Stomach (tissue), 8 donors: ENCODE measurements at regions not wholly inside any gene's neighbourhood (a gene's known extent, or its start where the extent isn't known, plus 50 kb on each side); places are given as distances from the start of the nearest gene placed in this dataset.

Experiments used
- DNase-seq, 2 donors: peaks; one replicate each; pipeline versions ENCODE4 v3.0.0 to v3.0.0-alpha.2; 2013 to 2019
- H3K27ac ChIP-seq, 5 donors: fragments of 200-600 bp in 4 of 5; sonication (generic) in 4 of 5; one replicate each; pipeline ENCODE4 v1.5.1; 2013 to 2019; ENCODE audit warnings: mild to moderate bottlenecking in 1 of 5, moderate library complexity in 1 of 5
- H3K27me3 ChIP-seq, 3 donors: fragments of 200-600 bp; sonication (generic); one replicate each; pipeline ENCODE4 v1.5.1; 2017 to 2019; ENCODE audit warnings: mixed run types in 1 of 3
- H3K36me3 ChIP-seq, 4 donors: fragments of 200-600 bp; sonication (generic); 1 replicate in 3 of 4; 2 replicates in 1 of 4; pipeline ENCODE4 v1.5.1; 2016 to 2019
- H3K4me1 ChIP-seq, 4 donors: fragments of 200-600 bp; sonication (generic); one replicate each; pipeline ENCODE4 v1.5.1; 2016 to 2019
- H3K4me3 ChIP-seq, 4 donors: fragments of 200-600 bp; sonication (generic) in 3 of 4; one replicate each; pipeline ENCODE4 v1.5.1; 2016 to 2019; ENCODE audit warnings: mild to moderate bottlenecking in 1 of 4
- H3K9me3 ChIP-seq, 4 donors: fragments of 200-600 bp; sonication (generic); one replicate each; pipeline ENCODE4 v1.5.1; 2016 to 2019
- EP300 ChIP-seq: sonication (generic); formaldehyde crosslinking; IDR thresholded peaks from one replicate; pipeline ENCODE4 v1.6.1; 2017; ENCODE audit warnings: antibody characterized with exemption
- POLR2A ChIP-seq, 4 donors: fragments of 450-650 bp; IDR thresholded peaks; one replicate each; pipeline ENCODE4 v1.6.1; 2016; ENCODE audit warnings: antibody characterized with exemption in 4 of 4, control low read depth in 2 of 4, mild to moderate bottlenecking in 1 of 4, moderate library complexity in 1 of 4
- POLR2AphosphoS5 ChIP-seq, 3 donors: sonication (generic); formaldehyde crosslinking; IDR thresholded peaks; one replicate each; pipeline ENCODE4 v1.6.1; 2016; ENCODE audit warnings: antibody characterized with exemption in 3 of 3
- WGBS, 5 donors: extraction: QIAGEN DNeasy Blood & Tissue Kit in 3 of 5; methylation state at CpG; one replicate each; pipeline versions ENCODE4 v1.1.5 to v1.1.7; 2013 to 2018; 5-methylcytosine and 5-hydroxymethylcytosine counted together
- intact Hi-C: fragments of 100-400 bp; cut with DNase I; formaldehyde crosslinking; loops from one replicate; pipeline ENCODE4 v1.15.1; 2023; ENCODE audit warnings: low total_unique reads
- TF ChIP-seq, protein P1 (sequence below), 7 experiments: fragments of 450-650 bp in 4 of 7; fragments of 200-600 bp in 3 of 7; sonication (generic) in 3 of 7; IDR thresholded peaks; one replicate each; pipeline ENCODE4 v1.5.1; 2016 to 2019; ENCODE audit warnings: antibody characterized with exemption in 7 of 7, control low read depth in 2 of 7, mild to moderate bottlenecking in 1 of 7
- donor health status: healthy with polysubstance abuse.
- donor health status: Bipolar disorder and iron deficiency.
- donor health status: healthy.

DNA sequence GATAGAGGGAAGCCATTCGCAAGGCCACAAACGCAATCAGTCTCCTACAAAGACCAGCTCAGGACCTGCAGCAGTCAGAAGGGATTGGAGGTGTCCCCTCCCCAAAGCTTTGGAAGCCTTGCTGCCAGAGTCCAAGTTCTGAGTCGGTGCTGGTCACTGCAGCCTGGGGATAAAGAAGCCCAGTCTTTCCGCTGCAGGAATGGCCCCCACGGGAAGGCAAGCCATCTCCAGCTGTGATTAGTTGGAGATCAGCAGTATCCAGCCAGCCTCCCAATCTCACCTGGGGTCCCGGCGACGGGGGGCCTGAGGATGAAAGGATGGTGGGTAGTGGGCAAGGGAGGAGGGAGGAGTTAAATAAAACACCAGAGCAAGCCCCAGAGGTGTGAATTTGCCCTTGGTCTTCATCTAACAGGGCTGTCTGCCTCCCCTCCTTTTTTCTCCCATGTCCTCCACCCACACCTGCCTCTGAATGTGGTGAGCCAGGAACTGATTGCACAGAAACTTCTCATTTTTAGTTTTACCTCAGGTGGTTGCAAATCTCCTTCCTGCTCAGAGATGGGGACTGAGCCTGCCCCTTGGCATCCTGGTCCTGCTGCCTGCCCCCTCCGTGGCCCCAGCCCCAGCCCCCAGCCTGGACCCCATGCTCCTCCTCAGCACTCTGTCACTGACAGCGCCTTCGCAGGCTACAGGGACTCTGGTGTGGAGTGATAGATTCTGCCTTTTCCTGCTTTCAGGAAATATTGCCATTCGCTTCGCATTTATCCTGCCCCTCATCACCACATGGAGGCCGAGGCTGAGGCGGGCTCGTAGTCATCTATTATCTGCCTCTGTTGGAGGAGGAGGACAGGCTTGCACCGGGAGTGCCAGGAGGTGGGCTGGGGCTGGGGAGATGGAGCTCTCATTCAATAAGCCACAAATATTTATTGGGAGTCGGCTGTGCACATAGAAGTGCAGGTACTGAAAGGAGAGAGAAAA lies 262.9 kb upstream of the SDK2 start:
- H3K36me3 ChIP-seq, result no peaks in the 10 kb centered on the region
- H3K27me3 ChIP-seq, result peaks cover 0 to 96% (median 17%) of the 10 kb centered on the region in 3 donors
- peaks cover 0 to 8% (median 6%) of the 10 kb centered on the region in 4 donors for H3K4me1 ChIP-seq
- H3K9me3 ChIP-seq, result peaks cover 0 to 2% (median 0%) of the 10 kb centered on the region in 4 donors
- intact Hi-C loops, result no loop called here
- no peak for TF ChIP-seq POLR2A (IDR thresholded peaks at IDR 0.05)
- TF ChIP-seq, protein P1, sequence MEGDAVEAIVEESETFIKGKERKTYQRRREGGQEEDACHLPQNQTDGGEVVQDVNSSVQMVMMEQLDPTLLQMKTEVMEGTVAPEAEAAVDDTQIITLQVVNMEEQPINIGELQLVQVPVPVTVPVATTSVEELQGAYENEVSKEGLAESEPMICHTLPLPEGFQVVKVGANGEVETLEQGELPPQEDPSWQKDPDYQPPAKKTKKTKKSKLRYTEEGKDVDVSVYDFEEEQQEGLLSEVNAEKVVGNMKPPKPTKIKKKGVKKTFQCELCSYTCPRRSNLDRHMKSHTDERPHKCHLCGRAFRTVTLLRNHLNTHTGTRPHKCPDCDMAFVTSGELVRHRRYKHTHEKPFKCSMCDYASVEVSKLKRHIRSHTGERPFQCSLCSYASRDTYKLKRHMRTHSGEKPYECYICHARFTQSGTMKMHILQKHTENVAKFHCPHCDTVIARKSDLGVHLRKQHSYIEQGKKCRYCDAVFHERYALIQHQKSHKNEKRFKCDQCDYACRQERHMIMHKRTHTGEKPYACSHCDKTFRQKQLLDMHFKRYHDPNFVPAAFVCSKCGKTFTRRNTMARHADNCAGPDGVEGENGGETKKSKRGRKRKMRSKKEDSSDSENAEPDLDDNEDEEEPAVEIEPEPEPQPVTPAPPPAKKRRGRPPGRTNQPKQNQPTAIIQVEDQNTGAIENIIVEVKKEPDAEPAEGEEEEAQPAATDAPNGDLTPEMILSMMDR (IDR thresholded peaks at IDR 0.05), result no peak
- no peak for TF ChIP-seq EP300
- TF ChIP-seq POLR2AphosphoS5 (IDR thresholded peaks at IDR 0.05), result no peak
- no peak overlapping the region for H3K4me3 ChIP-seq
- no peak overlapping the region for H3K27ac ChIP-seq
- WGBS, 5 donors, result 51 to 57% (median 53%) methylated on average over 17 to 18 of the region's 18 CpGs
- no peak for DNase-seq

DNA sequence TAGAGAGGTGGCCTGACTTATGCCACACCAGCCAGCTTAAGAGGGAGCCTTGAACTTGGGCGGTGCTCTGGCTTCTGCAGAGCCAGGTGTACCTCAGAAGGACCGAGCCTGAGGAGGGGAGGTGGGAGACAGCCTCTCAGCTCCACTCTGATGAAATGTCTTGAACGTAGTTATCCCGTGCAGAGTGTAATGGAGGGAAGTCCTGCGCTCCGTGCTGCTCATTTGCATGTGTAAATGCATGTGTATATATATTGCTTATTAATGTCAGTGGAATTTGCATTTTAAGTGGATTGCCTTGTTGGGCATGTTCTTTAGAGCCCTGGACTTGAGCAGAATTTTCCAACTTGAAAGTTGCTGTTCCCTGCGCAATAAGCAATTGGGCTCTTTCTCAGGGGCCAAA lies 264.9 kb upstream of the SDK2 start:
- no peak overlapping the region for H3K4me3 ChIP-seq
- peaks cover 0 to 3% (median 1%) of the 10 kb centered on the region in 4 donors for H3K9me3 ChIP-seq
- DNase-seq, result no peak
- no peaks in the 10 kb centered on the region for H3K4me1 ChIP-seq
- no peaks in the 10 kb centered on the region for H3K36me3 ChIP-seq
- 68 to 82% (median 76%) methylated on average over 7 of the region's 7 CpGs for WGBS, 5 donors
- intact Hi-C loops, result no loop called here
- peaks cover 0 to 91% (median 20%) of the 10 kb centered on the region in 3 donors for H3K27me3 ChIP-seq
- H3K27ac ChIP-seq, result no peak overlapping the region
- TF ChIP-seq EP300 (no peak), POLR2A (IDR thresholded peaks at IDR 0.05) (no peak), POLR2AphosphoS5 (IDR thresholded peaks at IDR 0.05) (no peak)
- TF ChIP-seq, protein P1 (IDR thresholded peaks at IDR 0.05), result no peak

DNA sequence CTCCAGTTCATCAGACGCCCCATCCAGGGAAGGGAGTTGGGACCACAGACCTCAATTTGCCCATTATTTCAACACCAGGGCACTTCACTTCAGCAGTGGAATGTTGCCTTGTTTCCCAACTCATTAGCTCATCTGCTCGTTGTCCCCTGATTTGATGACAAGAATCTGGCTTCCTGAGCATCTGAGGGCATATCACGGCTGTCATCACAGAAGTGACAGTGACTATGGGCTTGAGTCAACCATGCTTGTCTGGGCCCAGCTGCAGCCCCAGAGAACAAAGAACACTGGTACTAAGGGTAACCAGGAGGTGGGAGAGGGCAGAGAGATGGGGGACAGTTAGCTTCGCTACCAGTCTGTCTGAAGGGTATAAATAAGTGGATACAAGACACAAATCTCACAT lies 266.0 kb upstream of the SDK2 start:
- 67 to 89% (median 75%) methylated on average over 4 of the region's 4 CpGs for WGBS, 5 donors
- Histone ChIP-seq H3K4me3 (no peak overlapping the region), H3K27me3 (peaks cover 0 to 82% (median 20%) of the 10 kb centered on the region in 3 donors), H3K36me3 (no peaks in the 10 kb centered on the region), H3K4me1 (no peaks in the 10 kb centered on the region), H3K27ac (no peak overlapping the region), H3K9me3 (peaks cover 0 to 13% (median 10%) of the 10 kb centered on the region in 4 donors)
- no peak for DNase-seq
- TF ChIP-seq, protein P1 (IDR thresholded peaks at IDR 0.05), result no peak
- TF ChIP-seq POLR2A (IDR thresholded peaks at IDR 0.05) (no peak), EP300 (no peak), POLR2AphosphoS5 (IDR thresholded peaks at IDR 0.05) (no peak)
- intact Hi-C loops, result no loop called here

DNA sequence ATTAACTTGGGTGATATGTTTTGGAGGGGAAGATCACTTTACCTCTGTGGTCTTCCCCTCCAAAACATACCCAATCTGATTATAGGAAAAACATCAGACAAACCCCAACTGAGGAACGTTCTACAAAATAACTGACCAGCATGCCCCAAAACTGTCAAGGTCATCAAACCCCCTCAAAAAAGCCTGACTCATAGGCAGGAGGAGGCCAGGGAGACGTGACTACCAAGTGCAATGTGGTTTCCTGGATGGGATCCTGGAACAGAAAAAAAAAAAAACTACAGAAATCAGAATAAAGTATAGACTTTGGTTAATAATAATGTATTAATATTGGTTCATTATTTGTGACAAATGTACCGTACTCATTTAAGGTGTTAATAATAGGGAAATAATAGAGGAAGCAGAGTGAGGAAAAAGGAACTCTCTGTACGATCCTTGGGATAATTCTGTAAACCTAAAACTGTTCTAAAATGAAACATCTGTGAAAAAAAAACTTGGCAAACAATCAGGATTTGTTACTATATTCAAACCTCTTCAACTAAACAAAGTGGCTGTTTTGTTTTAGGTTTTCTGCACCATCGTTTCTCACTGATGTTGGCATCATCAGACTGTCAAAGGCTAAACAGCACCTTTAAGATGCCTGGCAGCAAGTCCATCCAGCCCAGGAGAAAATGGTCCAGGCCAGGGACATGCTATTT lies 266.7 kb upstream of the SDK2 start:
- Histone ChIP-seq H3K4me1 (no peaks in the 10 kb centered on the region), H3K27ac (no peak overlapping the region), H3K27me3 (peaks cover 0 to 75% (median 20%) of the 10 kb centered on the region in 3 donors), H3K9me3 (peaks cover 0 to 21% (median 16%) of the 10 kb centered on the region in 4 donors), H3K4me3 (no peak overlapping the region), H3K36me3 (no peaks in the 10 kb centered on the region)
- intact Hi-C loops, result no loop called here
- DNase-seq, result no peak
- 36 to 52% (median 47%) methylated on average over 5 of the region's 5 CpGs for WGBS, 5 donors
- TF ChIP-seq, protein P1 (IDR thresholded peaks at IDR 0.05), result no peak
- TF ChIP-seq EP300, result no peak
- no peak for TF ChIP-seq POLR2A (IDR thresholded peaks at IDR 0.05)
- TF ChIP-seq POLR2AphosphoS5 (IDR thresholded peaks at IDR 0.05), result no peak
